ENCODE measurements at regions not wholly inside any gene's neighbourhood (a gene's known extent, or its start where the extent isn't known, plus 50 kb on each side); places are given as distances from the start of the nearest gene placed in this dataset.

GRCh38 chr12:67147030-67147429 lies 122.1 kb upstream of the CAND1 start:
- intact Hi-C loops (cut with DNase I; ENCODE audit: low total_unique reads): no loop called here
- Histone ChIP-seq H3K4me1 (no peaks in the 10 kb centered on the region), H3K9me3 (no peaks in the 10 kb centered on the region), H3K4me3 (no peak overlapping the region), H3K36me3 (ENCODE audit: low read depth, missing control alignments) (no peaks in the 10 kb centered on the region), H3K27ac (no peak overlapping the region), H3K27me3 (no peaks in the 10 kb centered on the region)
- TF ChIP-seq, protein P1, sequence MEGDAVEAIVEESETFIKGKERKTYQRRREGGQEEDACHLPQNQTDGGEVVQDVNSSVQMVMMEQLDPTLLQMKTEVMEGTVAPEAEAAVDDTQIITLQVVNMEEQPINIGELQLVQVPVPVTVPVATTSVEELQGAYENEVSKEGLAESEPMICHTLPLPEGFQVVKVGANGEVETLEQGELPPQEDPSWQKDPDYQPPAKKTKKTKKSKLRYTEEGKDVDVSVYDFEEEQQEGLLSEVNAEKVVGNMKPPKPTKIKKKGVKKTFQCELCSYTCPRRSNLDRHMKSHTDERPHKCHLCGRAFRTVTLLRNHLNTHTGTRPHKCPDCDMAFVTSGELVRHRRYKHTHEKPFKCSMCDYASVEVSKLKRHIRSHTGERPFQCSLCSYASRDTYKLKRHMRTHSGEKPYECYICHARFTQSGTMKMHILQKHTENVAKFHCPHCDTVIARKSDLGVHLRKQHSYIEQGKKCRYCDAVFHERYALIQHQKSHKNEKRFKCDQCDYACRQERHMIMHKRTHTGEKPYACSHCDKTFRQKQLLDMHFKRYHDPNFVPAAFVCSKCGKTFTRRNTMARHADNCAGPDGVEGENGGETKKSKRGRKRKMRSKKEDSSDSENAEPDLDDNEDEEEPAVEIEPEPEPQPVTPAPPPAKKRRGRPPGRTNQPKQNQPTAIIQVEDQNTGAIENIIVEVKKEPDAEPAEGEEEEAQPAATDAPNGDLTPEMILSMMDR (IDR thresholded peaks at IDR 0.05): no peak
- TF ChIP-seq POLR2A (IDR thresholded peaks at IDR 0.05): no peak
- 29 to 33% methylated on average over 1 of the region's 1 CpG for WGBS, 2 donors
- DNase-seq: no peak

- Histone ChIP-seq H3K36me3 (ENCODE audit: low read depth, missing control alignments) (no peaks in the 10 kb centered on the region), H3K27ac (no peak overlapping the region), H3K4me1 (no peaks in the 10 kb centered on the region), H3K27me3 (no peaks in the 10 kb centered on the region), H3K4me3 (no peak overlapping the region), H3K9me3 (no peaks in the 10 kb centered on the region)
- intact Hi-C loops (cut with DNase I; ENCODE audit: low total_unique reads): no loop called here
- TF ChIP-seq POLR2A (IDR thresholded peaks at IDR 0.05): no peak
- TF ChIP-seq, protein P1 (IDR thresholded peaks at IDR 0.05): no peak
- DNase-seq: no peak
Measured at GRCh38 chr12:67147447-67147846, 121.7 kb upstream of the CAND1 start.

DNA sequence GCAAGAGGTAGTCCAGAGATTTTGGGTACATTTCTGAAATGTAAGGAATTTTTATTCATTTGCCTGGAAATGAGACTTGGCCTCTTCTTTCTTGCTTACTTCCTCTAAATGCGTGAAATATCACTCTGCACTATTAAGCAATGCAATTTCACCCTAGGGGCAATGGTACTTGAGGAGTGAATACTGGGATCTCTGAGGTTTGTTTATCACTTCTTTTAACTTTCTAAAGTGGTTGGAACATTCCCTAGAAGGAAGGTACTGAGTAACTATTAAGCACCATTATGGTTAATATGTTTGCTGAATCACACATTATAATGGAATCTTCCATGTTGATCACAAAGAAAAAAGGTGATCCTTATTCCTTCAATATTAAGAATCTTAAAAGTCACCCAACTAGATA lies 120.9 kb upstream of the CAND1 start:
- TF ChIP-seq POLR2A (IDR thresholded peaks at IDR 0.05): no peak
- TF ChIP-seq, protein P1 (IDR thresholded peaks at IDR 0.05): no peak
- no peak overlapping the region for H3K27ac ChIP-seq
- no peak for DNase-seq
- WGBS, 2 donors: 87 to 95% methylated on average over 1 of the region's 1 CpG
- intact Hi-C loops (cut with DNase I; ENCODE audit: low total_unique reads): no loop called here
- H3K4me3 ChIP-seq: no peak overlapping the region
- no peaks in the 10 kb centered on the region for H3K4me1 ChIP-seq
- no peaks in the 10 kb centered on the region for H3K9me3 ChIP-seq
- H3K36me3 ChIP-seq (ENCODE audit: low read depth, missing control alignments): no peaks in the 10 kb centered on the region
- no peaks in the 10 kb centered on the region for H3K27me3 ChIP-seq

DNA sequence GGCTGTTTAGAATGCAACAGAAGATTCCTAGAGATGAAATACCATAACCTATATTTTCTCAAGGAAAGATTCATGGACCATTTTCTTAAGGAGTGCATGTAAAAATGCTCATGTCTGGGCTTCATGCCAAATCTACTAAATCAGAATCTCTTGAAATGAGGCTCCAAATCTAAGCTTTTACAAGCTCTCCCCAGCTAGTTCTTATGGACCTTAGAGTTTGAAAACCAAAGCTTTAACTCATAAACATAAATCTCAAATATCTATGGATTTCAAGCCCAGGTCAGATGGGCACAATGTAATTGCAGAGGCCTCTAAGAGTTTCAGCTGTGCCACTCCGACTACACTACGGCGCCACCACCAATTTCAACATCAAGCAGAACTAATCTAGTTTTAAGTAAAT lies 117.3 kb upstream of the CAND1 start:
- no peak for TF ChIP-seq POLR2A (IDR thresholded peaks at IDR 0.05)
- TF ChIP-seq, protein P1 (IDR thresholded peaks at IDR 0.05): no peak
- no peak overlapping the region for H3K4me3 ChIP-seq
- no peak for DNase-seq
- 68 to 83% methylated on average over 3 of the region's 3 CpGs for WGBS, 2 donors
- no peaks in the 10 kb centered on the region for H3K4me1 ChIP-seq
- H3K27me3 ChIP-seq: no peaks in the 10 kb centered on the region
- intact Hi-C loops (cut with DNase I; ENCODE audit: low total_unique reads): no loop called here
- H3K27ac ChIP-seq: no peak overlapping the region
- no peaks in the 10 kb centered on the region for H3K9me3 ChIP-seq
- H3K36me3 ChIP-seq (ENCODE audit: low read depth, missing control alignments): no peaks in the 10 kb centered on the region

- Histone ChIP-seq H3K27me3 (no peaks in the 10 kb centered on the region), H3K4me3 (no peak overlapping the region), H3K4me1 (no peaks in the 10 kb centered on the region), H3K9me3 (no peaks in the 10 kb centered on the region), H3K27ac (no peak overlapping the region), H3K36me3 (ENCODE audit: low read depth, missing control alignments) (no peaks in the 10 kb centered on the region)
- no peak for DNase-seq
- TF ChIP-seq, protein P1 (IDR thresholded peaks at IDR 0.05): no peak
- no peak for TF ChIP-seq POLR2A (IDR thresholded peaks at IDR 0.05)
- intact Hi-C loops (cut with DNase I; ENCODE audit: low total_unique reads): no loop called here
- WGBS, 2 donors: 51 to 57% methylated on average over 2 of the region's 2 CpGs
Measured at GRCh38 chr12:67152451-67152850, 116.7 kb upstream of the CAND1 start.

Data from testis (tissue), 2 donors.